ENCODE measurements at regions not wholly inside any gene's neighbourhood (a gene's known extent, or its start where the extent isn't known, plus 50 kb on each side); places are given as distances from the start of the nearest gene placed in this dataset.

- no peak for TF ChIP-seq CTCF (IDR thresholded peaks at IDR 0.05; ENCODE audit: insufficient read depth, low read depth, low read length)
- DNase-seq (ENCODE audit: low read depth) = no peak
- H3K4me3 ChIP-seq (ENCODE audit: low read depth, low read length) = no peak overlapping the region
These were observed 1682.7 kb upstream of the PCDH7 start for GRCh38 chr4:29037501-29037900.

DNA sequence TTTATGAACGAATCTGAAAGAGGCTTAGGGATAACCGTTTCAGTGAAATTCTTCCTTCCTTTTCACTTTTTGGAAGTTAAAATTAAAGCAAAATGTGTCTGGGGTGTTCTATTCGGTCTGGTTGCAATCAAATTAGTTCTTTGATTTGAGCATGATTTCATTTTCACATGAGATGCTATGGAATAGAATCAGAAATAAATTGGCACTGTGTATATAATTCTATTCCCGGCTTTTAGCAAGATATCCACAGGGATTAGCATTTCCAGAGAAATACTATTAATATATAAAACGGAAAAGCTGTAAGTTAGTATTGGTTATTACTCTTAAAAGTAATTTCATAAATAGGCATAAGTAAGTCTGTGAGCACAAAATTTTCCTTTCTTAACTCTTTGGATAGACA is 1676.8 kb upstream of the PCDH7 start:
- no peak overlapping the region for H3K4me3 ChIP-seq (ENCODE audit: low read depth, low read length)
- no peak for DNase-seq (ENCODE audit: low read depth)
- TF ChIP-seq CTCF (IDR thresholded peaks at IDR 0.05; ENCODE audit: insufficient read depth, low read depth, low read length) = no peak

DNA sequence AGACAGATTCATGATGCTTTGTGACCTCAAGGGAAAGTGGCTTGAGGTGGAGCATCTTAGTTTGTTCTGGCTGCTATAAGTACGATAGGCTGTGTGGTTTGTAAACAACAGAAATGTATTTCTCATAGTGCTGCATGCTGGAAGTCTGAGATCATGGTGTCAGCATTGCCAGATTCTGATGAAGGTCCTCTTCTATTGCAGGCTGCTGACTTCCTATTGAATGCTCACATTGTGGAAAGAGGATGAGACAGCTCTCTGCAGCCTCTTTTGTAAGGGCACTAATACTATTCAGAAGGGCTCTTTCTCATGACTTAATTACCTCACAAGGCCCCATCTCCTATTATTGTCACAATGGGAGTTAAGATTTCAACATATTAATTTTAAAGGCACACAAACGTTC is 1674.0 kb upstream of the PCDH7 start:
- DNase-seq (ENCODE audit: low read depth) = peak; percentile 4
- TF ChIP-seq CTCF (IDR thresholded peaks at IDR 0.05; ENCODE audit: insufficient read depth, low read depth, low read length) = no peak
- no peak overlapping the region for H3K4me3 ChIP-seq (ENCODE audit: low read depth, low read length)

DNA sequence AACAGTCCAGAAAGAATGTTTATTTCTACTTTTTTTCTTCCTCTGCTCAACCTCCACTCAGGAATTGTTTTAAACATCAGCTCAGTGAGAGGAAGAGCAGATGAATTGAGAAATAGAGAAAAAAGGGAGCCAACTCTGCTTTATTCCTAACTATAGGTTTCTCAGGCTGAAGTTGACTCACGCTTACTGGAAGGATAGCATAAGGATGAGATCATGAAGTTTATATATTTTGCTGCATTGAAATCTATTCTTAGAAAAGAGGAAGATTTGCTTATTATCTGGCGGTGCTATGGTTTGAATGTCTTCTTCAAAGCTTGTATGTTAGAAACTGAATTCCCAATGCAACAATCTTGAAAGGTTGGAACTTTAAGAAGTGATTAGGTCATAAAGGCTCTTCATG is 1673.4 kb upstream of the PCDH7 start:
- no peak for TF ChIP-seq CTCF (IDR thresholded peaks at IDR 0.05; ENCODE audit: insufficient read depth, low read depth, low read length)
- no peak overlapping the region for H3K4me3 ChIP-seq (ENCODE audit: low read depth, low read length)
- peak; percentile 14 for DNase-seq (ENCODE audit: low read depth)

GRCh38 chr4:29047341-29048041 is 1672.7 kb upstream of the PCDH7 start:
- no peak for DNase-seq (ENCODE audit: low read depth)
- no peak overlapping the region for H3K4me3 ChIP-seq (ENCODE audit: low read depth, low read length)
- no peak for TF ChIP-seq CTCF (IDR thresholded peaks at IDR 0.05; ENCODE audit: insufficient read depth, low read depth, low read length)

- no peak for DNase-seq (ENCODE audit: low read depth)
- no peak overlapping the region for H3K4me3 ChIP-seq (ENCODE audit: low read depth, low read length)
- TF ChIP-seq CTCF (IDR thresholded peaks at IDR 0.05; ENCODE audit: insufficient read depth, low read depth, low read length) = no peak
These were observed 1668.7 kb upstream of the PCDH7 start for GRCh38 chr4:29051381-29051965.

- no peak overlapping the region for H3K4me3 ChIP-seq (ENCODE audit: low read depth, low read length)
- no peak for TF ChIP-seq CTCF (IDR thresholded peaks at IDR 0.05; ENCODE audit: insufficient read depth, low read depth, low read length)
- DNase-seq (ENCODE audit: low read depth) = no peak
These were observed 1667.9 kb upstream of the PCDH7 start for GRCh38 chr4:29052266-29052665.
